RWPE1 (cell line): ENCODE measurements at regions not wholly inside any gene's neighbourhood (a gene's known extent, or its start where the extent isn't known, plus 50 kb on each side); places are given as distances from the start of the nearest gene placed in this dataset.
A peak's percentile ranks its signal among the peaks of the same experiment; 100 is the strongest.

Experiments used
- CTCF ChIA-PET: fragments of 350-600 bp; sonication (Branson Sonifier 250); formaldehyde crosslinking; extraction: SDS; loops from one replicate; lab custom pipeline; 2021; lab: Yijun Ruan, JAX
- POLR2A ChIA-PET: fragments of 400-600 bp; formaldehyde crosslinking; extraction: SDS; loops from one replicate; lab custom pipeline; 2020; ENCODE audit warnings: antibody characterized with exemption; ENCODE audit not compliant: low non-redundant PET; lab: Yijun Ruan, JAX
- DNase-seq: peaks from one replicate; pipeline ENCODE4 v3.0.0; 2012; ENCODE audit warnings: low spot score
- H3K27ac ChIP-seq: fragments of 450-650 bp; 2 replicates; pipeline ENCODE4 v1.5.1; 2017
- TF ChIP-seq, protein P1 (sequence below): fragments of 450-650 bp; conservative IDR thresholded peaks from 2 replicates; pipeline ENCODE4 v1.5.1; 2017; ENCODE audit warnings: low read depth, mild to moderate bottlenecking

- DNase-seq = no peak
- no peak overlapping the region for H3K27ac ChIP-seq
- TF ChIP-seq, protein P1, sequence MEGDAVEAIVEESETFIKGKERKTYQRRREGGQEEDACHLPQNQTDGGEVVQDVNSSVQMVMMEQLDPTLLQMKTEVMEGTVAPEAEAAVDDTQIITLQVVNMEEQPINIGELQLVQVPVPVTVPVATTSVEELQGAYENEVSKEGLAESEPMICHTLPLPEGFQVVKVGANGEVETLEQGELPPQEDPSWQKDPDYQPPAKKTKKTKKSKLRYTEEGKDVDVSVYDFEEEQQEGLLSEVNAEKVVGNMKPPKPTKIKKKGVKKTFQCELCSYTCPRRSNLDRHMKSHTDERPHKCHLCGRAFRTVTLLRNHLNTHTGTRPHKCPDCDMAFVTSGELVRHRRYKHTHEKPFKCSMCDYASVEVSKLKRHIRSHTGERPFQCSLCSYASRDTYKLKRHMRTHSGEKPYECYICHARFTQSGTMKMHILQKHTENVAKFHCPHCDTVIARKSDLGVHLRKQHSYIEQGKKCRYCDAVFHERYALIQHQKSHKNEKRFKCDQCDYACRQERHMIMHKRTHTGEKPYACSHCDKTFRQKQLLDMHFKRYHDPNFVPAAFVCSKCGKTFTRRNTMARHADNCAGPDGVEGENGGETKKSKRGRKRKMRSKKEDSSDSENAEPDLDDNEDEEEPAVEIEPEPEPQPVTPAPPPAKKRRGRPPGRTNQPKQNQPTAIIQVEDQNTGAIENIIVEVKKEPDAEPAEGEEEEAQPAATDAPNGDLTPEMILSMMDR = no peak
- ChIA-PET POLR2A (no interaction called here), CTCF (no interaction called here)
Measured at GRCh38 chr14:29222006-29222405, 455.4 kb downstream of the FOXG1 start.

DNA sequence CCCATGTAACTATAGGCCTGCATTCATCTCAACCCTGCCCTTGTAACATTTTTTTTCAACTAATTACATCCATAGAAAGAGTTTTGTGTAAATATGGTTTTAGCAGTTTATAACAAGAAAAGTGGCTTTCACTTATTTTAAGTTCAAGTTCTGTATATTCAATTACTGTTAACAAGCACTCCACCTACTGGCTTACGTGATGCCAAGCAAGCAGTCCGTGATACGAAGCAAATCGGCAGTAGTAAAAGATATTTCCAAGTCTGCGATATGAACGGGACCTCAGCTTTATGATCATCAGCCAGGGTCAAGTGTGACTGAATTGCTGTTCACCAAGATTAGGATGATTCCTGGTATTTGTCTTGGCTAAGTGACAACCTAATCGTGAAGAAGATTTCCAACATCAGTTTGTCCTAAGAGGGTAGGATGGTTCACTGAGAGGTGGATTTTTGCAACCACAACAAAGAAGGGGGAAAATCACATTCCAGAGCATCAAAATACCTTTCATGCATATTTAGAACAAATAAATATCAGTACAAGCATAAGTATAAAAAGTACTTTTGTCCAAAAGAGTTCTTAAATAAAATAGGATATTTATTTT is 456.2 kb downstream of the FOXG1 start:
- ChIA-PET POLR2A (no interaction called here), CTCF (no interaction called here)
- peak; percentile 12 for DNase-seq
- TF ChIP-seq, protein P1 = peak; percentile 61
- H3K27ac ChIP-seq = no peak overlapping the region

GRCh38 chr14:29223947-29224346 is 457.4 kb downstream of the FOXG1 start:
- no peak overlapping the region for H3K27ac ChIP-seq
- POLR2A ChIA-PET = no interaction called here
- TF ChIP-seq, protein P1 = no peak
- CTCF ChIA-PET = no interaction called here
- no peak for DNase-seq

GRCh38 chr14:29227631-29228030 is 461.0 kb downstream of the FOXG1 start:
- no peak overlapping the region for H3K27ac ChIP-seq
- TF ChIP-seq, protein P1 = no peak
- ChIA-PET CTCF (interaction anchor here (0.7 kb wide), 1 partner anchor 262 kb away, joined by 3 read pairs; no protein-coding TSS in a partner anchor), POLR2A (no interaction called here)
- no peak for DNase-seq

GRCh38 chr14:29232153-29232552 is 465.6 kb downstream of the FOXG1 start:
- ChIA-PET CTCF (no interaction called here), POLR2A (no interaction called here)
- no peak overlapping the region for H3K27ac ChIP-seq
- TF ChIP-seq, protein P1 = no peak
- DNase-seq = no peak

- no peak overlapping the region for H3K27ac ChIP-seq
- CTCF ChIA-PET = no interaction called here
- TF ChIP-seq, protein P1 = no peak
- no peak for DNase-seq
- POLR2A ChIA-PET = no interaction called here
Measured at GRCh38 chr14:29232711-29233110, 466.1 kb downstream of the FOXG1 start.
